HEK293 (cell line): ENCODE measurements at regions not wholly inside any gene's neighbourhood (a gene's known extent, or its start where the extent isn't known, plus 50 kb on each side); places are given as distances from the start of the nearest gene placed in this dataset.

Source experiments
- CTCF ChIP-seq: fragments of 450-650 bp; formaldehyde crosslinking; IDR thresholded peaks from 2 replicates; pipeline ENCODE4 v1.5.1; 2016; ENCODE audit warnings: missing biosample characterization, missing genetic modification characterization
- TSHZ1 ChIP-seq: fragments of 450-650 bp; formaldehyde crosslinking; IDR thresholded peaks from 2 replicates; pipeline ENCODE4 v1.5.1; 2016; ENCODE audit warnings: missing biosample characterization, missing genetic modification characterization, borderline replicate concordance
- WT1 ChIP-seq: fragments of 450-650 bp; formaldehyde crosslinking; IDR thresholded peaks from 2 replicates; pipeline ENCODE4 v1.5.1; 2016; ENCODE audit warnings: missing biosample characterization, missing genetic modification characterization
- ZBTB6 ChIP-seq: fragments of 450-650 bp; formaldehyde crosslinking; IDR thresholded peaks from 2 replicates; pipeline ENCODE4 v1.5.1; 2017; ENCODE audit warnings: missing biosample characterization, missing genetic modification characterization
- ZNF138 ChIP-seq: fragments of 450-650 bp; formaldehyde crosslinking; IDR thresholded peaks from 2 replicates; pipeline ENCODE4 v1.5.1; 2016; ENCODE audit warnings: missing biosample characterization, missing genetic modification characterization, borderline replicate concordance
- ZNF701 ChIP-seq: fragments of 450-650 bp; formaldehyde crosslinking; IDR thresholded peaks from 2 replicates; pipeline ENCODE4 v1.5.1; 2016; ENCODE audit warnings: missing biosample characterization, missing genetic modification characterization

GRCh38 chr3:168977716-168978374 is 685.7 kb downstream of the MECOM start:
- no peak for TF ChIP-seq ZNF701 (tag by site-specific recombination)
- TF ChIP-seq CTCF (tag by site-specific recombination) = no peak
- TF ChIP-seq ZBTB6 (tag by site-specific recombination) = no peak
- TF ChIP-seq ZNF138 = no peak
- TF ChIP-seq WT1 = no peak
- no peak for TF ChIP-seq TSHZ1
